ENCODE measurements at regions not wholly inside any gene's neighbourhood (a gene's known extent, or its start where the extent isn't known, plus 50 kb on each side); places are given as distances from the start of the nearest gene placed in this dataset.
"Not testable (repeated sequence)": the region's sequence is repeated elsewhere in the genome, so short reads cannot be mapped to it uniquely, and the experiment has no call there.

GRCh38 chr4:104272966-104273365 lies 221.7 kb downstream of the CXXC4 start:
- H3K9me3 Mint-ChIP-seq, result no peaks in the 10 kb centered on the region
- H3K27me3 Mint-ChIP-seq, result no peaks in the 10 kb centered on the region
- ATAC-seq (ENCODE audit: low read depth) (no peak), DNase-seq (no peak)
- no peaks in the 10 kb centered on the region for H3K36me3 Mint-ChIP-seq
- no peak overlapping the region for H3K4me3 Mint-ChIP-seq
- no peaks in the 10 kb centered on the region for H3K4me1 Mint-ChIP-seq
- POLR2A ChIA-PET, result no interaction called here
- H3K27ac Mint-ChIP-seq, result no peak overlapping the region

DNA sequence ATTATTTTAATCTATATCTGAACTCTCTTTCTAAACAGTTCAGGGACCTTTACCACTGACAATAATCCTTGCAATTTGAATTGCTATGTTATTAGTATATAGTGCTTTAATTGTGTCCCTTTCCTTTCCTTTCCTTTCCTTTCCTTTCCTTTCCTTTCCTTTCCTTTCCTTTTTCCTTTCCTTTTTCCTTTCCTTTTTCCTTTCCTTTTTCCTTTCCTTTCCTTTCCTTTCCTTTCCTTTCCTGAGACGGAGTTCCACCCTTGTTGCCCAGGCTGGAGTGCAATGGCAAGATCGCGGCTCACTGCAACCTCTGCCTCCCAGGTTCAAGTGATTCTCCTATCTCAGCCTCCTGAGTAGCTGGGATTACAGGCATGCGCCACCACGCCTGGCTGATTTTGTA lies 225.1 kb downstream of the CXXC4 start:
- ATAC-seq (ENCODE audit: low read depth); H3K27me3 Mint-ChIP-seq; H3K4me3 Mint-ChIP-seq; DNase-seq; POLR2A ChIA-PET; H3K36me3 Mint-ChIP-seq; H3K4me1 Mint-ChIP-seq; H3K27ac Mint-ChIP-seq; H3K9me3 Mint-ChIP-seq: not testable (repeated sequence)

- Mint-ChIP-seq H3K4me3 (no peak overlapping the region), H3K27me3 (no peaks in the 10 kb centered on the region), H3K27ac (no peak overlapping the region), H3K4me1 (no peaks in the 10 kb centered on the region), H3K36me3 (no peaks in the 10 kb centered on the region), H3K9me3 (peaks cover 3% of the 10 kb centered on the region)
- ATAC-seq (ENCODE audit: low read depth), result no peak
- DNase-seq, result no peak
- POLR2A ChIA-PET, result no interaction called here
Observed at GRCh38 chr4:104263100-104263499, 231.6 kb downstream of the CXXC4 start.

- POLR2A ChIA-PET, result no interaction called here
- ATAC-seq (ENCODE audit: low read depth), result no peak
Observed at GRCh38 chr4:104262678-104263077, 232.0 kb downstream of the CXXC4 start.

GRCh38 chr4:104248726-104249125 lies 246.0 kb downstream of the CXXC4 start:
- H3K4me1 Mint-ChIP-seq, result no peaks in the 10 kb centered on the region
- no peak overlapping the region for H3K4me3 Mint-ChIP-seq
- no peaks in the 10 kb centered on the region for H3K27me3 Mint-ChIP-seq
- no peaks in the 10 kb centered on the region for H3K36me3 Mint-ChIP-seq
- ATAC-seq (ENCODE audit: low read depth) (no peak), DNase-seq (no peak)
- H3K9me3 Mint-ChIP-seq, result peaks cover 7% of the 10 kb centered on the region
- H3K27ac Mint-ChIP-seq, result no peak overlapping the region
- POLR2A ChIA-PET, result no interaction called here

More at GRCh38 chr4:104262678-104263077, 232.0 kb downstream of the CXXC4 start:
- DNase-seq, result no peak
- H3K27me3 Mint-ChIP-seq, result no peaks in the 10 kb centered on the region
- H3K27ac Mint-ChIP-seq, result no peak overlapping the region
- peaks cover 3% of the 10 kb centered on the region for H3K9me3 Mint-ChIP-seq
- no peaks in the 10 kb centered on the region for H3K36me3 Mint-ChIP-seq
- H3K4me3 Mint-ChIP-seq, result no peak overlapping the region
- no peaks in the 10 kb centered on the region for H3K4me1 Mint-ChIP-seq

- H3K9me3 Mint-ChIP-seq, result no peaks in the 10 kb centered on the region
- DNase-seq, result no peak
- no peak overlapping the region for H3K4me3 Mint-ChIP-seq
- no peak overlapping the region for H3K27ac Mint-ChIP-seq
- no peaks in the 10 kb centered on the region for H3K36me3 Mint-ChIP-seq
- no peaks in the 10 kb centered on the region for H3K27me3 Mint-ChIP-seq
- ATAC-seq (ENCODE audit: low read depth), result no peak
- POLR2A ChIA-PET, result no interaction called here
- no peaks in the 10 kb centered on the region for H3K4me1 Mint-ChIP-seq
Observed at GRCh38 chr4:104235967-104236366, 258.7 kb downstream of the CXXC4 start.

GRCh38 chr4:104217526-104217925 lies 277.2 kb downstream of the CXXC4 start:
- H3K27me3 Mint-ChIP-seq, result no peaks in the 10 kb centered on the region
- H3K27ac Mint-ChIP-seq, result no peak overlapping the region
- no peaks in the 10 kb centered on the region for H3K4me1 Mint-ChIP-seq
- DNase-seq (no peak), ATAC-seq (ENCODE audit: low read depth) (no peak)
- POLR2A ChIA-PET, result no interaction called here
- H3K9me3 Mint-ChIP-seq, result peaks cover 5% of the 10 kb centered on the region
- H3K4me3 Mint-ChIP-seq, result no peak overlapping the region
- no peaks in the 10 kb centered on the region for H3K36me3 Mint-ChIP-seq

- no peaks in the 10 kb centered on the region for H3K4me1 Mint-ChIP-seq
- H3K27ac Mint-ChIP-seq, result no peak overlapping the region
- H3K4me3 Mint-ChIP-seq, result no peak overlapping the region
- H3K9me3 Mint-ChIP-seq, result peaks cover 5% of the 10 kb centered on the region
- POLR2A ChIA-PET, result no interaction called here
- no peaks in the 10 kb centered on the region for H3K36me3 Mint-ChIP-seq
- DNase-seq, result no peak
- ATAC-seq (ENCODE audit: low read depth), result no peak
- H3K27me3 Mint-ChIP-seq, result no peaks in the 10 kb centered on the region
Observed at GRCh38 chr4:104211657-104212056, 283.0 kb downstream of the CXXC4 start.

DNA sequence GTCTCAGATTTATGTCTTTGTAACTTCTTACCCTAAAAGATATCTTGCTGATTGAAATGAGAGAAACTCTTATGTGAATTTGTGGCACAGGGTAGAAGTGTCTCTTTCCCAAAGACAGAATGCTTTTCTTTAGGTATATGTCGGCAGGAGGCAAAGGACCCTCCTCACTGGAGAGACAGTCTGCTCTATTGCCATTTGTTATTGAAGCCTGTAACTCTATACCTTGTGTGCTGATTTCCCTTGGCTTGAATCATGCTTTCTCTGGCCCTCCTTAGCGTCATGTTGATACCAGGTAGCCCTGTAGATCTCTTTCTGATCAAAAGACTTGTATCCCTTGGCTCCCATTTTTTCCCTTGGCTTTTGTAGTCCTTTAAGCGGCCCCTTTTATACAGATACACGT lies 284.3 kb downstream of the CXXC4 start:
- Mint-ChIP-seq H3K9me3 (peaks cover 5% of the 10 kb centered on the region), H3K4me3 (no peak overlapping the region), H3K4me1 (no peaks in the 10 kb centered on the region), H3K27me3 (no peaks in the 10 kb centered on the region), H3K27ac (no peak overlapping the region), H3K36me3 (no peaks in the 10 kb centered on the region)
- DNase-seq (no peak), ATAC-seq (ENCODE audit: low read depth) (no peak)
- POLR2A ChIA-PET, result no interaction called here

- H3K27me3 Mint-ChIP-seq, result no peaks in the 10 kb centered on the region
- POLR2A ChIA-PET, result no interaction called here
- H3K36me3 Mint-ChIP-seq, result no peaks in the 10 kb centered on the region
- H3K27ac Mint-ChIP-seq, result no peak overlapping the region
- DNase-seq (no peak), ATAC-seq (ENCODE audit: low read depth) (no peak)
- no peak overlapping the region for H3K4me3 Mint-ChIP-seq
- no peaks in the 10 kb centered on the region for H3K4me1 Mint-ChIP-seq
- H3K9me3 Mint-ChIP-seq, result peaks cover 3% of the 10 kb centered on the region
Observed at GRCh38 chr4:104206784-104207183, 287.9 kb downstream of the CXXC4 start.

DNA sequence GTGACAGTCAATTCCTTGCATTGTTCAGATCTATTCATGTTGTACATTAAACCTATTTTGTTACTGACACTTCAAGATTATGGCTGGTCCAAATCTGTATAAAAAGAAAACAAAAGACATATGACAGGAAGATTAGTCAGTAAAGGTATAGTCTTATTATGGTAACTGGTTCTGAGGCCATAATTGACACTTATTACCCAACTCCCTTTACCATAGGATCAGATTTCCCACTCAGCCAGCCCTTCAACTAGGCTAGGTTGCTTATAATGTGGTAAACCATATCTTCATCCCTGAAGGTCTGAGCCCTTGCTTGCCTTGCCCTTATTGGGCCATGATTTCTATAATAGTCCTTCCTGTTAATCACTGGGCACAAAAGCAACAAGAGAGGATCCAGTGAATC lies 289.6 kb downstream of the CXXC4 start:
- Mint-ChIP-seq H3K27me3 (no peaks in the 10 kb centered on the region), H3K36me3 (no peaks in the 10 kb centered on the region), H3K27ac (no peak overlapping the region), H3K4me1 (no peaks in the 10 kb centered on the region), H3K4me3 (no peak overlapping the region), H3K9me3 (peaks cover 3% of the 10 kb centered on the region)
- no peak for ATAC-seq (ENCODE audit: low read depth)
- POLR2A ChIA-PET, result no interaction called here
- no peak for DNase-seq

- Mint-ChIP-seq H3K27ac (no peak overlapping the region), H3K27me3 (no peaks in the 10 kb centered on the region), H3K36me3 (no peaks in the 10 kb centered on the region), H3K4me1 (no peaks in the 10 kb centered on the region), H3K4me3 (no peak overlapping the region), H3K9me3 (no peaks in the 10 kb centered on the region)
- DNase-seq (no peak), ATAC-seq (ENCODE audit: low read depth) (no peak)
- POLR2A ChIA-PET, result interaction anchor here (0.7 kb wide), 1 partner anchor 125 kb away, joined by 3 read pairs; no protein-coding TSS in a partner anchor
Observed at GRCh38 chr4:104188301-104188700, 306.4 kb downstream of the CXXC4 start.

GRCh38 chr4:104169437-104169836 lies 325.3 kb downstream of the CXXC4 start:
- Mint-ChIP-seq H3K36me3 (no peaks in the 10 kb centered on the region), H3K9me3 (no peaks in the 10 kb centered on the region), H3K27ac (no peak overlapping the region), H3K27me3 (no peaks in the 10 kb centered on the region), H3K4me1 (no peaks in the 10 kb centered on the region), H3K4me3 (no peak overlapping the region)
- POLR2A ChIA-PET, result no interaction called here
- DNase-seq (no peak), ATAC-seq (ENCODE audit: low read depth) (no peak)

DNA sequence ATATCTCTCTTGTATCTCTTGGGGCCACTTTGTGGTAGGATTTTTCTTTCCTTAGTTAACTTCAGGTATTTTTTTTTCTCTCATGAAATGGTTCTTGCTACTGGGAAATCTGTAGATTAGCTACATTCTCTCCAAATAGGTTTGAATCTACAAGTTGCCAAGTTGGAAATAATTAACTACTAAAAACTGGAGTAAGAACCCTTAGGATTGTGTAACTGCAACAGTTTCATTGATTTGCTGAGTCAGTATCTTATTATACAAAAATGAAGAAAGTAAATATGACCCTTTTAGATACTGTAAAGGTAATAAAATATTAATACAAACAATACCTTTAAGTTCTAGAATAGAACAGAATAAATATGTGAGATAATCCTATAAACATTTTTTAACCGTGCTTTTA lies 327.9 kb downstream of the CXXC4 start:
- DNase-seq, result no peak
- Mint-ChIP-seq H3K4me1 (no peaks in the 10 kb centered on the region), H3K4me3 (no peak overlapping the region), H3K27ac (no peak overlapping the region), H3K27me3 (no peaks in the 10 kb centered on the region), H3K36me3 (no peaks in the 10 kb centered on the region), H3K9me3 (no peaks in the 10 kb centered on the region)
- POLR2A ChIA-PET, result no interaction called here
- no peak for ATAC-seq (ENCODE audit: low read depth)

DNA sequence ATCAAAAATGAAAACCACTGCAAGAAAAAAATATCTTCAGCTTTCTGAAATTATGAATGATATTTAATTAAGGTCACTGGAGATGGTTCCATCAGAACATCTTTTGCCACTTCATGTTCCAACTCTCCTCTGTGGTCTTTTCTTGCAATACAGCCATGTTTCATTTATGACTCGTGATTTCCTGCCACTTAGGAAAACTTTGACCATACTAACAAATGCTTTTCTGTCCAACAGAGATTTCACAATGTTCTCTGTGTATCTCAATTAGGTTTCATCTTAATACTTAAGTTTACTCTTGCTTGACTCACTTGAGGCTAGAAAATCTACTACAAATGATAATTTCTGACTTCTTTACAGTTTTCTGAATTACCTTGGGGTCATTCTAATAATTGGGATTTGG lies 330.9 kb downstream of the CXXC4 start:
- no peak for ATAC-seq (ENCODE audit: low read depth)
- POLR2A ChIA-PET, result no interaction called here
- H3K4me1 Mint-ChIP-seq, result no peaks in the 10 kb centered on the region
- H3K36me3 Mint-ChIP-seq, result no peaks in the 10 kb centered on the region
- no peak for DNase-seq
- no peak overlapping the region for H3K27ac Mint-ChIP-seq
- H3K4me3 Mint-ChIP-seq, result no peak overlapping the region
- H3K27me3 Mint-ChIP-seq, result no peaks in the 10 kb centered on the region
- no peaks in the 10 kb centered on the region for H3K9me3 Mint-ChIP-seq
